Sigmoid colon (tissue), 4 donors: ENCODE measurements at regions not wholly inside any gene's neighbourhood (a gene's known extent, or its start where the extent isn't known, plus 50 kb on each side); places are given as distances from the start of the nearest gene placed in this dataset.

ENCODE experiments used
- CTCF ChIP-seq, 4 experiments: fragments of 450-650 bp in 3 of 4; fragments of 200-600 bp in 1 of 4; IDR thresholded peaks; one replicate each; pipeline ENCODE4 v1.5.1; 2016 to 2019; ENCODE audit warnings: antibody characterized with exemption in 4 of 4, mild to moderate bottlenecking in 3 of 4, moderate library complexity in 2 of 4
- EP300 ChIP-seq, 4 donors: sonication (generic); formaldehyde crosslinking; IDR thresholded peaks; one replicate each; pipeline ENCODE4 v1.6.1; 2017; ENCODE audit warnings: antibody characterized with exemption in 4 of 4
- POLR2A ChIP-seq, 2 donors: fragments of 450-650 bp; IDR thresholded peaks; one replicate each; pipeline ENCODE4 v1.6.1; 2016; ENCODE audit warnings: antibody characterized with exemption in 2 of 2, mild to moderate bottlenecking in 2 of 2, moderate library complexity in 2 of 2
- POLR2AphosphoS5 ChIP-seq, 4 donors: sonication (generic); formaldehyde crosslinking; IDR thresholded peaks; one replicate each; pipeline ENCODE4 v1.6.1; 2017; ENCODE audit warnings: antibody characterized with exemption in 4 of 4

- TF ChIP-seq CTCF (IDR thresholded peaks at IDR 0.05), result no peak
- no peak for TF ChIP-seq POLR2AphosphoS5 (IDR thresholded peaks at IDR 0.05)
- TF ChIP-seq EP300 (IDR thresholded peaks at IDR 0.05), result no peak
- TF ChIP-seq POLR2A (IDR thresholded peaks at IDR 0.05), result no peak
These were observed 69.1 kb upstream of the SCOC start for GRCh38 chr4:140304346-140304745.
